Esophagus (tissue), 2 donors: ENCODE measurements at regions not wholly inside any gene's neighbourhood (a gene's known extent, or its start where the extent isn't known, plus 50 kb on each side); places are given as distances from the start of the nearest gene placed in this dataset.

Source experiments
- H3K27ac ChIP-seq, 2 donors: one replicate each; pipeline ENCODE4 v1.5.1; 2013; ENCODE audit warnings: low read depth in 2 of 2, mild to moderate bottlenecking in 2 of 2, inconsistent platforms in 1 of 2, low read length in 1 of 2, moderate library complexity in 1 of 2
- H3K27me3 ChIP-seq, 2 donors: one replicate each; pipeline ENCODE4 v1.6.1; 2013; ENCODE audit warnings: low read length in 2 of 2, control low read depth in 1 of 2, mild to moderate bottlenecking in 1 of 2; ENCODE audit not compliant: insufficient read depth in 2 of 2, control insufficient read depth in 1 of 2
- H3K36me3 ChIP-seq, 2 donors: one replicate each; pipeline ENCODE4 v1.6.1; 2013; ENCODE audit warnings: low read length in 1 of 2; ENCODE audit not compliant: control insufficient read depth in 2 of 2, insufficient read depth in 2 of 2
- H3K4me1 ChIP-seq, 2 donors: one replicate each; pipeline ENCODE4 v1.6.1; 2013; ENCODE audit warnings: low read length in 1 of 2; ENCODE audit not compliant: control insufficient read depth in 2 of 2, insufficient read depth in 2 of 2
- H3K4me3 ChIP-seq, 2 donors: one replicate each; pipeline ENCODE4 v1.5.1; 2013; ENCODE audit warnings: low read length in 2 of 2, mild to moderate bottlenecking in 2 of 2, low read depth in 1 of 2, moderate library complexity in 1 of 2
- H3K9me3 ChIP-seq, 2 donors: one replicate each; pipeline ENCODE4 v1.6.1; 2013; ENCODE audit warnings: mild to moderate bottlenecking in 2 of 2, low read depth in 1 of 2, low read length in 1 of 2, moderate library complexity in 1 of 2; ENCODE audit not compliant: control insufficient read depth in 2 of 2, insufficient read depth in 1 of 2
- WGBS, 2 donors: extraction: QIAGEN DNeasy Blood & Tissue Kit; methylation state at CpG; one replicate each; pipeline ENCODE4 v1.1.7; 2013; 5-methylcytosine and 5-hydroxymethylcytosine counted together
- donor health status: healthy with polysubstance abuse.
- donor health status: Bipolar disorder and iron deficiency.

GRCh38 chr10:33566426-33566825 is 232.0 kb upstream of the NRP1 start:
- 80 to 82% methylated on average over 3 of the region's 3 CpGs for WGBS, 2 donors
- H3K4me3 ChIP-seq = no peak overlapping the region
- no peak overlapping the region for H3K27ac ChIP-seq
- H3K27me3 ChIP-seq = no peaks in the 10 kb centered on the region
- no peaks in the 10 kb centered on the region for H3K4me1 ChIP-seq
- H3K36me3 ChIP-seq = no peaks in the 10 kb centered on the region
- no peaks in the 10 kb centered on the region for H3K9me3 ChIP-seq

GRCh38 chr10:33566001-33566400 is 231.5 kb upstream of the NRP1 start:
- WGBS, 2 donors = 83 to 87% methylated on average over 6 of the region's 6 CpGs
- H3K4me3 ChIP-seq = no peak overlapping the region
- H3K4me1 ChIP-seq = no peaks in the 10 kb centered on the region
- H3K27me3 ChIP-seq = no peaks in the 10 kb centered on the region
- no peaks in the 10 kb centered on the region for H3K36me3 ChIP-seq
- H3K9me3 ChIP-seq = no peaks in the 10 kb centered on the region
- H3K27ac ChIP-seq = no peak overlapping the region

GRCh38 chr10:33565231-33565630 is 230.8 kb upstream of the NRP1 start:
- Histone ChIP-seq H3K9me3 (no peaks in the 10 kb centered on the region), H3K36me3 (no peaks in the 10 kb centered on the region), H3K4me3 (no peak overlapping the region), H3K27ac (no peak overlapping the region), H3K4me1 (no peaks in the 10 kb centered on the region), H3K27me3 (no peaks in the 10 kb centered on the region)

GRCh38 chr10:33559105-33559504 is 224.6 kb upstream of the NRP1 start:
- Histone ChIP-seq H3K4me3 (no peak overlapping the region), H3K27ac (no peak overlapping the region), H3K36me3 (no peaks in the 10 kb centered on the region), H3K9me3 (no peaks in the 10 kb centered on the region), H3K4me1 (no peaks in the 10 kb centered on the region), H3K27me3 (no peaks in the 10 kb centered on the region)
- WGBS, 2 donors = 23 to 40% methylated on average over 4 of the region's 4 CpGs

DNA sequence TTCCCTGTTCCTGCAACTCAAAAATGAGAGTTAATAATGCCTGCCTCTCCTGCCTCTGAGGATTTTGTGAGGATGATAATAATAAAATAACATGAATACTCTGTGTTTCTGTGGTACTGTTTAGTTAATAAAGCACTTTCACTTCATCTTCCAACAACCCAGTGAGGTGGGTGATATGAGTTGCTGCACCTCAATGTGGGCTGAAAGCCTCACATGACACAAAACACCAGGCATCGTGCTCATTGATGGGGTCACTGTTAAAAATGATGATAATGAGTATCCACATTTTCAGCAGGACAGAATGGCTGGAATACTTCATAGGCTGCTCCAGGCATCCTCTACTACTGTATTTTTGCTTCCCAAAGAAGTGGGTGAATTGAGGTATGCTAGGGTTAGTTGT is 222.8 kb upstream of the NRP1 start:
- Histone ChIP-seq H3K27me3 (no peaks in the 10 kb centered on the region), H3K9me3 (no peaks in the 10 kb centered on the region), H3K27ac (no peak overlapping the region), H3K4me3 (no peak overlapping the region), H3K4me1 (no peaks in the 10 kb centered on the region), H3K36me3 (no peaks in the 10 kb centered on the region)
- 79 to 88% methylated on average over 1 of the region's 1 CpG for WGBS, 2 donors

- Histone ChIP-seq H3K4me3 (no peak overlapping the region), H3K27me3 (no peaks in the 10 kb centered on the region), H3K4me1 (no peaks in the 10 kb centered on the region), H3K9me3 (no peaks in the 10 kb centered on the region), H3K27ac (no peak overlapping the region), H3K36me3 (no peaks in the 10 kb centered on the region)
- whole genome bisulfite sequencing, 2 donors = 77 to 83% methylated on average over 11 of the region's 11 CpGs
Observed at GRCh38 chr10:33556620-33557019, 222.2 kb upstream of the NRP1 start.

DNA sequence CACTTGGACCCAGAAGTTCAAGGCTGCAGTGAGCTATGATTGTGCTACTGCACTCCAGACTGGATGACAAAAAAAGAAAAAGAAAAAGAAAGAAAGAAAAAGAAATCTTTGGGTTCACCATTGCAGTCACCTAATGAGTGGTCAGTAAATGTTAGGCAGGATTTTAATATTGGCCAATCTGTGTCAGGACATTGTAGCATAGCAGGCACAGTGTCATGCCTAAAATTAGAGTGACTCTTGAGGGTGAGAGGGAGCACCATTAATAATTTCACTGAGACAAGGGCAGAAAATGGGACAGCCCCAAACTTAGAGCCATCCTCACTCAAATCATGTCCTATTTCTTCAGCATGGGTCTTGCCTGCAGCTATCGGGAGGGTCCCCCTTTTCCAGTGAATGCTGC is 221.6 kb upstream of the NRP1 start:
- Histone ChIP-seq H3K27ac (no peak overlapping the region), H3K27me3 (no peaks in the 10 kb centered on the region), H3K9me3 (no peaks in the 10 kb centered on the region), H3K4me1 (no peaks in the 10 kb centered on the region), H3K4me3 (no peak overlapping the region), H3K36me3 (no peaks in the 10 kb centered on the region)
- WGBS, 2 donors = 96 to 100% methylated on average over 1 of the region's 1 CpG

- whole genome bisulfite sequencing, 2 donors = 91 to 94% methylated on average over 11 of the region's 11 CpGs
- Histone ChIP-seq H3K9me3 (no peaks in the 10 kb centered on the region), H3K36me3 (no peaks in the 10 kb centered on the region), H3K4me1 (no peaks in the 10 kb centered on the region), H3K4me3 (no peak overlapping the region), H3K27ac (no peak overlapping the region), H3K27me3 (no peaks in the 10 kb centered on the region)
Observed at GRCh38 chr10:33553748-33554571, 219.5 kb upstream of the NRP1 start.

GRCh38 chr10:33552290-33552689 is 217.8 kb upstream of the NRP1 start:
- WGBS, 2 donors = 84 to 86% methylated on average over 4 of the region's 4 CpGs
- Histone ChIP-seq H3K4me1 (no peaks in the 10 kb centered on the region), H3K27me3 (no peaks in the 10 kb centered on the region), H3K9me3 (no peaks in the 10 kb centered on the region), H3K27ac (no peak overlapping the region), H3K4me3 (no peak overlapping the region), H3K36me3 (no peaks in the 10 kb centered on the region)

- WGBS, 2 donors = 91 to 94% methylated on average over 1 of the region's 1 CpG
- H3K27ac ChIP-seq = no peak overlapping the region
- H3K27me3 ChIP-seq = no peaks in the 10 kb centered on the region
- no peaks in the 10 kb centered on the region for H3K36me3 ChIP-seq
- no peak overlapping the region for H3K4me3 ChIP-seq
- H3K9me3 ChIP-seq = no peaks in the 10 kb centered on the region
- H3K4me1 ChIP-seq = no peaks in the 10 kb centered on the region
Observed at GRCh38 chr10:33550811-33551210, 216.3 kb upstream of the NRP1 start.
